UCSD-AML1 (cell line): ENCODE measurements at regions not wholly inside any gene's neighbourhood (a gene's known extent, or its start where the extent isn't known, plus 50 kb on each side); places are given as distances from the start of the nearest gene placed in this dataset.

Experiments
- DNase-seq: peaks from one replicate; lab custom pipeline; 2025; ENCODE audit not compliant: unreplicated experiment; lab: John Stamatoyannopoulos, UW

GRCh38 chr14:71648725-71649124 is 283.5 kb upstream of the RGS6 start:
- no peak for DNase-seq

DNA sequence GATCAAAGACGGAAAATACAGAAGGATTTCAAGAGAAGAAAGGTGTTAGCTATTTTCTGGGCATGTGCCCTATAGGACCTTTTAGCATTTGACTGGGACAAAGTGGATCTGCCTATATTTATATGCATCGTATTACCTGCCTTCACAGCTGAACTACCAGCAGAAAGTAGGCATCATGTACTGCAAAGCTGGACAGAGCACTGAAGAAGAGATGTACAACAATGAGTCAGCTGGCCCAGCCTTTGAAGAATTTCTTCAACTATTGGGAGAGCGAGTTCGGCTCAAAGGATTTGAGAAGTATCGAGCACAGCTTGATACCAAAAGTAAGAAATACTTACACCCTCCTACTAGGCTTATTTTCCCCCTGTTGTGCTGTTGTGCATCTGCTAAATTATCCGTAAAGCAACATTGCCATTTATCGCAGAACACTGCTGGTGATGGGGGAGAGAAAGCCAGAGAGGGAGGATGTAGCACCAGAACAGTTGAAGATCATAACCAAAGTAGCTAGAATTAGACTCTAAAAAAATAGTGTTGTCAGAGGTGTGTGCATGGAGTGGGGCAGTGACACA is 282.0 kb upstream of the RGS6 start:
- DNase-seq, result no peak

DNA sequence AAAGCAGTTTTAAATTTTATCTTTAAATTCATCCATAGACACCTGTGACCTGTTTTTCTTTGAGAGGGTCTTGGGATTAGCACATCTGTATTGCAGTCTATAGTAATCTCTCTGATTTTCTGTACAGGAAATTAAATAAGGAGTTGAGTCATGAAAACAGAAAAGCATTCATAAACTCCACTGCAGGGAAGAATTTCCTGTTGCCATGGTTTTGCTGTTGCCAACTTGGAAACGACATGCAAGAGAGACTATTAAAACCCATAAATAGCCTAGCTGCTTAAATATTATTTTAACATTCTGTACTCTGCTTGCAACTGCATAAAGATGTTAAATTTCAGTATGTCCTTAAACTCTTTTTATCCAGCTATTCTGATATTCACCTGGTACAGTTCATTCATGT is 281.0 kb upstream of the RGS6 start:
- no peak for DNase-seq

- DNase-seq, result no peak
These were observed 279.9 kb upstream of the RGS6 start for GRCh38 chr14:71652368-71652767.

DNA sequence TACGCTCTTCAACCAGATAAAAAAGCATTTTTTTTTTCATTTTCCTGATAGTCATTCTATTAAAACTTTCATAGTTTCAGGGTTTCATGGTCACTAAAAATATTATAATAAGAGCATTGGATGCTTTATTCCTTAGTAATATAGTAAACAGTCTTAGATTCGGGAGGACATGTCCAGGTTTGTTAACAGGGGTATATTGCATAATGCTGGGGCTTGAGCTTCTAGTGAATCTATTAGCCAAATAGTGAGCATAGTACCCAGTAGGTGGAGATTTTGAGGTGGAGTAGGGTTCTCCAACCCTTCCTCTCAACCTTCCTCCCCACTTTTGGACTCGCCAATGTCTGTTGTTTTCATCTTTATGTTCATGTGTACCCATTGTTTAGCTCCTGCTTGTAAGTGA is 277.4 kb upstream of the RGS6 start:
- DNase-seq, result no peak

DNA sequence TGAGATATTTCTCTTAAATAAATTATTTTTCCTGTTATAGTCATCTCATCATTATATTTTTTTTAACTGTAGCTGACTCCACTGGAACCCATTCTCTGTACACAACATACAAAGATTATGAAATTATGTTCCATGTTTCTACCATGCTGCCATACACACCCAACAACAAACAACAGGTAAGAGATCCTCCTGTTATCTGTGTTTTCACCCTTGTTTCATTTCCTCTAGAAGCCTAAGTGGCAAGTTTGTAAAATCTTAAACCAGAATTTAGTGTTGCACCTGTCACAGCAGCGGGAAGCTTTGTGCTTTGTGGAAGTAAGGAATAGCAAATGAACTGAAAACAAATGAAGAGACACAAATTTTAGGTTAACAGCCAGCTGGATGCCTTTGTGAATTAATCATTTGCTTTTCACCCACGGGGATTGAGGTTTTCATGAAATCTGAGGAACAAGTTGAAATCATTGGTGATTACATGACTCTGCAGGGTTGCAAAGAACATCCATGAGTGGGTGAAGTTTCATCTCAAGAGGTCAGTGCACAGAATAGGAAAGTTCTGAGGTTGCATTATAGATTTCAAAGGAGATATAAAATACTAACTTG is 273.9 kb upstream of the RGS6 start:
- DNase-seq, result no peak

GRCh38 chr14:71659159-71659558 is 273.1 kb upstream of the RGS6 start:
- DNase-seq, result no peak

DNA sequence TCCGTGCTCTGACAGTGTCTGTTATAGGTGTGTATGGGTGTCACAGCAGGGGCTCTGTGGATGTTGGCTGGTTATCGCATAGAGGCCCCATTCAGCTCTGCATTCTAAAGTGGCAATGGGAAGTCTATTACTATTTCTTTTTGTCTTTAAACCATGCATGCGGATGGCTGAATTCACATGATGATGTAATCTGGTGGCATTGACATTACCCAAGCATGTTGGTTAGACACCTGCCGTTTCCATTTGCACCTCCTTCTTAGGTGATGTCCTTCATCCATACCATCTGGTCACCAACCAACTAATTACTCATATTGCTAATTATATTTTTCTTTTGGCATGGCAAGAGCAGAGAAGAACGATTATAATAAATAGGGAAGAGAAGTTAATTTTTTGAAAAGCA is 270.8 kb upstream of the RGS6 start:
- no peak for DNase-seq

DNA sequence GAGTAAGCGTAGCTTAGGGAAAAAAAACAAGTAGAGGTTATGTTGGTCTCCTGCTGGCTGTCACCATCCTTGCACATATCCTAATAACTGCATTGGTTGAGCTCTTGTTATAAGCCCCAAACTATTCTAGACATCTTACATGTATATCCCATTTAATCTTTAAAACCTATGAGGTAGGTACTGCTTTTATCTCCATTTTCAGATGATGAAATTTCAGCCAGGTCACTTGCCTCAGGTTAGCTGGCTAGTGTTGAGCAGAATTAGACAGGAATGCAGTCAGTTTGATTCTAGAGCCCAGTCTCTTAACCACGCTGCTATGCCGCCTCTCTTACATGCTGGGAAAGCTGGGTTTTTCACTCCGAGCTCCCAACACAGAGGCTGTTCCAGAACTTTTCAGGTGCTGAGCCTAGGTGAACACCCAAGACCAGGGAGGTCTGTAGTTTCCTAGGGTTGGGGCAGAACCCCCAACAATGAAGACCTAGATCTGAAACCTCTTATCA is 269.9 kb upstream of the RGS6 start:
- DNase-seq, result no peak

DNA sequence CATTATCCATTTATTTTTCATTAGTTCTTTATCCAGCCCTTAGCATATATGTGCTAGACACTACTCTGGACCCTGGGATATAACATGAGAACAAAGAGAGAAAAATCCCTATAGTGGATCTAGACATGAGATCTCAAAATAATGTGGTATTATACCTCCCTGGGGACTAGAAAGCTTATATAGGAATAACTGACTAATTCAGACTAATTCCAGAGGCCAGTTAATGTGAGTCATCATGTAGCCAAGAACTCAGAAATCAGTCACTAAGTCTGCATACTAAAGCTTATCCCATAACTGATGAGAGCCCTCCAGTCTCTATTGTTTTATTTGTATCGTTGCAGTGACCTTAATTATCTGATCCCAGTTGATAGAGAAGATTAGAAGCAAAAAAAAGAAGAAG is 267.1 kb upstream of the RGS6 start:
- no peak for DNase-seq

GRCh38 chr14:71665781-71666180 is 266.4 kb upstream of the RGS6 start:
- DNase-seq, result no peak

- DNase-seq, result no peak
These were observed 265.6 kb upstream of the RGS6 start for GRCh38 chr14:71666571-71667145.

GRCh38 chr14:71668186-71668912 is 263.9 kb upstream of the RGS6 start:
- DNase-seq, result no peak

DNA sequence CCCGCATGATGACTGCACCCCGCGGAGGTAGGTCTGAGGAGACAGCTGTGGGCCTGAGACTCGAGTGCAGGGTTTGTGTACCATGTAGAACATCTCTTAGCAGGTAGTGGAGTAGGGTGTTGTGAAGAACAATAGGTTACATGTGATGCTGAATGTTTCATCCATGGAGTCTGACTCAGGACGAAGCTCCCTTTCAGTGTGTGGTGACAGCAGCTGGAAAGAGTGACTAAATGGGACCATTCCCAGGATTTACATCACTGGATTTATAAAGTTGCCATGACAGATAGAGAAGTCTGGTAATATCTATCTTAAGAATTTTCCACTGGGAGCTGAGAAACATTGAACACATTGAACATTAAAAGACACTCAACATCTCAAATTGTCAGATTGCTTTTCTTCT is 259.6 kb upstream of the RGS6 start:
- DNase-seq, result no peak

- no peak for DNase-seq
These were observed 256.9 kb upstream of the RGS6 start for GRCh38 chr14:71675126-71675899.

- no peak for DNase-seq
These were observed 256.3 kb upstream of the RGS6 start for GRCh38 chr14:71675900-71676287.

- DNase-seq, result no peak
These were observed 251.4 kb upstream of the RGS6 start for GRCh38 chr14:71680736-71681387.

DNA sequence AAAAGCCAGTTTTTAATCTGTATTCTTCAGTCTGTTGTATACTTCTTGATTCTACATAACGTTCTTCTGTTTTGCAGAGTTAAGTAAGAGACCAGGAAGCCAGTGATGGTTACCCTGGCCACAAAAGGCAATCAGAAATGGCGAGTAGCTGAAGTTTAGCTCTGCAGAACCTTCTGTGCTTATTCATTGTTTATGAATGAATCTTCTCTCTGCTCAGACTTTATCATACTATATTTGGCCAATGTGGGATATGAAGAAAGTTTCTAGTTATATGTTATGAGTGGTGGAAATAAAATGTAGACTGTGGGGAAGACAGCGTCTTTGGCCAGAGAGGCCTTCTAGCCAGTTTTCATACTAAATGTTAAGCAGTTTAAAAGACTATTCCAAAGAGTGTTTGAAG is 249.9 kb upstream of the RGS6 start:
- DNase-seq, result no peak

GRCh38 chr14:71684323-71684722 is 247.9 kb upstream of the RGS6 start:
- no peak for DNase-seq

- no peak for DNase-seq
These were observed 245.6 kb upstream of the RGS6 start for GRCh38 chr14:71686677-71687076.
